ENCODE measurements at regions not wholly inside any gene's neighbourhood (a gene's known extent, or its start where the extent isn't known, plus 50 kb on each side); places are given as distances from the start of the nearest gene placed in this dataset.

GRCh38 chr11:134515081-134515960 is 103.3 kb upstream of the B3GAT1 start:
- no peaks in the 10 kb centered on the region for H3K36me3 Mint-ChIP-seq (ENCODE audit: insufficient read depth, unreplicated experiment)
- intact Hi-C loops (cut with micrococcal nuclease), result no loop called here
- ChIA-PET CTCF (no interaction called here), POLR2A (no interaction called here)
- H3K27me3 Mint-ChIP-seq (ENCODE audit: insufficient read depth, unreplicated experiment), result no peaks in the 10 kb centered on the region
- H3K27ac Mint-ChIP-seq (ENCODE audit: low read depth, unreplicated experiment), result no peak overlapping the region
- no peaks in the 10 kb centered on the region for H3K4me1 Mint-ChIP-seq (ENCODE audit: insufficient read depth, unreplicated experiment)
- H3K4me3 Mint-ChIP-seq (ENCODE audit: unreplicated experiment), result no peak overlapping the region
- no TSS peak for BruUV-seq (replicated peaks)
- TF ChIP-seq, protein P1, sequence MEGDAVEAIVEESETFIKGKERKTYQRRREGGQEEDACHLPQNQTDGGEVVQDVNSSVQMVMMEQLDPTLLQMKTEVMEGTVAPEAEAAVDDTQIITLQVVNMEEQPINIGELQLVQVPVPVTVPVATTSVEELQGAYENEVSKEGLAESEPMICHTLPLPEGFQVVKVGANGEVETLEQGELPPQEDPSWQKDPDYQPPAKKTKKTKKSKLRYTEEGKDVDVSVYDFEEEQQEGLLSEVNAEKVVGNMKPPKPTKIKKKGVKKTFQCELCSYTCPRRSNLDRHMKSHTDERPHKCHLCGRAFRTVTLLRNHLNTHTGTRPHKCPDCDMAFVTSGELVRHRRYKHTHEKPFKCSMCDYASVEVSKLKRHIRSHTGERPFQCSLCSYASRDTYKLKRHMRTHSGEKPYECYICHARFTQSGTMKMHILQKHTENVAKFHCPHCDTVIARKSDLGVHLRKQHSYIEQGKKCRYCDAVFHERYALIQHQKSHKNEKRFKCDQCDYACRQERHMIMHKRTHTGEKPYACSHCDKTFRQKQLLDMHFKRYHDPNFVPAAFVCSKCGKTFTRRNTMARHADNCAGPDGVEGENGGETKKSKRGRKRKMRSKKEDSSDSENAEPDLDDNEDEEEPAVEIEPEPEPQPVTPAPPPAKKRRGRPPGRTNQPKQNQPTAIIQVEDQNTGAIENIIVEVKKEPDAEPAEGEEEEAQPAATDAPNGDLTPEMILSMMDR (IDR thresholded peaks at IDR 0.05; ENCODE audit: unreplicated experiment), result no peak
- DNase-seq (ENCODE audit: unreplicated experiment), result no peak
- peaks cover 16% of the 10 kb centered on the region for H3K9me3 Mint-ChIP-seq (ENCODE audit: unreplicated experiment)

- H3K27ac Mint-ChIP-seq (ENCODE audit: low read depth, unreplicated experiment), result no peak overlapping the region
- ChIA-PET POLR2A (interaction anchor here (0.6 kb wide), 1 partner anchor 32 kb away, joined by 3 read pairs; no protein-coding TSS in a partner anchor), CTCF (no interaction called here)
- no peaks in the 10 kb centered on the region for H3K27me3 Mint-ChIP-seq (ENCODE audit: insufficient read depth, unreplicated experiment)
- DNase-seq (ENCODE audit: unreplicated experiment), result no peak
- H3K9me3 Mint-ChIP-seq (ENCODE audit: unreplicated experiment), result peaks cover 15% of the 10 kb centered on the region
- BruUV-seq (replicated peaks), result no TSS peak
- intact Hi-C loops (cut with micrococcal nuclease), result no loop called here
- H3K36me3 Mint-ChIP-seq (ENCODE audit: insufficient read depth, unreplicated experiment), result no peaks in the 10 kb centered on the region
- H3K4me3 Mint-ChIP-seq (ENCODE audit: unreplicated experiment), result no peak overlapping the region
- no peaks in the 10 kb centered on the region for H3K4me1 Mint-ChIP-seq (ENCODE audit: insufficient read depth, unreplicated experiment)
- TF ChIP-seq, protein P1 (IDR thresholded peaks at IDR 0.05; ENCODE audit: unreplicated experiment), result no peak
These were observed 102.4 kb upstream of the B3GAT1 start for GRCh38 chr11:134514354-134514951.

GRCh38 chr11:134513585-134514120 is 101.6 kb upstream of the B3GAT1 start:
- no peaks in the 10 kb centered on the region for H3K4me1 Mint-ChIP-seq (ENCODE audit: insufficient read depth, unreplicated experiment)
- intact Hi-C loops (cut with micrococcal nuclease), result no loop called here
- peaks cover 19% of the 10 kb centered on the region for H3K9me3 Mint-ChIP-seq (ENCODE audit: unreplicated experiment)
- no peak for DNase-seq (ENCODE audit: unreplicated experiment)
- BruUV-seq (replicated peaks), result no TSS peak
- no peak overlapping the region for H3K4me3 Mint-ChIP-seq (ENCODE audit: unreplicated experiment)
- POLR2A ChIA-PET, result no interaction called here
- no peaks in the 10 kb centered on the region for H3K27me3 Mint-ChIP-seq (ENCODE audit: insufficient read depth, unreplicated experiment)
- CTCF ChIA-PET, result no interaction called here
- no peaks in the 10 kb centered on the region for H3K36me3 Mint-ChIP-seq (ENCODE audit: insufficient read depth, unreplicated experiment)
- H3K27ac Mint-ChIP-seq (ENCODE audit: low read depth, unreplicated experiment), result no peak overlapping the region
- TF ChIP-seq, protein P1 (IDR thresholded peaks at IDR 0.05; ENCODE audit: unreplicated experiment), result no peak

Data from MCF 10A (cell line).